HepG2 (cell line): ENCODE measurements at regions not wholly inside any gene's neighbourhood (a gene's known extent, or its start where the extent isn't known, plus 50 kb on each side); places are given as distances from the start of the nearest gene placed in this dataset.
A peak's percentile ranks its signal among the peaks of the same experiment; 100 is the strongest.

Source experiments
- EZH2 ChIP-seq: conservative IDR thresholded peaks from 2 replicates; pipeline ENCODE4 v1.6.1; 2012; ENCODE audit warnings: mild to moderate bottlenecking, low read depth, low read length, moderate library complexity
- FOSL2 ChIP-seq: sonication (generic); formaldehyde crosslinking; IDR thresholded peaks from 2 replicates; pipeline ENCODE4 v1.4.0; 2020; ENCODE audit warnings: missing genetic modification reagents
- FOXA3 ChIP-seq: IDR thresholded peaks from 2 replicates; pipeline ENCODE4 v1.6.1; 2016; ENCODE audit warnings: missing genetic modification reagents, missing compliant biosample characterization
- FOXJ3 ChIP-seq: sonication (generic); formaldehyde crosslinking; IDR thresholded peaks from 2 replicates; pipeline ENCODE4 v1.4.0; 2020; ENCODE audit warnings: missing genetic modification reagents, mild to moderate bottlenecking, borderline replicate concordance
- HOXD1 ChIP-seq: sonication (generic); formaldehyde crosslinking; IDR thresholded peaks from 2 replicates; pipeline ENCODE4 v1.5.0; 2020; ENCODE audit warnings: missing genetic modification reagents
- NFYC ChIP-seq: IDR thresholded peaks from 2 replicates; pipeline ENCODE4 v1.6.1; 2016; ENCODE audit warnings: missing genetic modification reagents, missing compliant biosample characterization
- SAP130 ChIP-seq: IDR thresholded peaks from 2 replicates; pipeline ENCODE4 v1.6.1; 2016; ENCODE audit warnings: low read depth
- TBL1XR1 ChIP-seq: fragments of 150-350 bp; IDR thresholded peaks from 2 replicates; pipeline ENCODE4 v1.6.1; 2014; ENCODE audit warnings: borderline replicate concordance, low read length; ENCODE audit not compliant: partially characterized antibody
- THAP8 ChIP-seq: sonication (generic); formaldehyde crosslinking; IDR thresholded peaks from 2 replicates; pipeline ENCODE4 v1.5.1; 2020; ENCODE audit warnings: missing genetic modification reagents, mild to moderate bottlenecking, borderline replicate concordance
- TIGD3 ChIP-seq: sonication (generic); formaldehyde crosslinking; IDR thresholded peaks from 2 replicates; pipeline ENCODE4 v1.5.1; 2020; ENCODE audit warnings: mild to moderate bottlenecking, missing genetic modification reagents, borderline replicate concordance
- ZBTB4 ChIP-seq: sonication (generic); formaldehyde crosslinking; IDR thresholded peaks from 2 replicates; pipeline ENCODE4 v1.4.0; 2020; ENCODE audit warnings: missing genetic modification reagents, mild to moderate bottlenecking, borderline replicate concordance
- ZBTB42 ChIP-seq: sonication (generic); formaldehyde crosslinking; IDR thresholded peaks from 2 replicates; pipeline ENCODE4 v1.5.0; 2020; ENCODE audit warnings: mild to moderate bottlenecking, missing genetic modification reagents
- ZFY ChIP-seq: sonication (generic); formaldehyde crosslinking; IDR thresholded peaks from 2 replicates; pipeline ENCODE4 v1.4.0; 2020; ENCODE audit warnings: missing genetic modification reagents
- ZNF224 ChIP-seq: sonication (generic); formaldehyde crosslinking; IDR thresholded peaks from 2 replicates; pipeline ENCODE4 v1.5.0; 2020; ENCODE audit warnings: mild to moderate bottlenecking, missing genetic modification reagents
- ZNF292 ChIP-seq: sonication (generic); formaldehyde crosslinking; IDR thresholded peaks from 2 replicates; pipeline ENCODE4 v1.8.1; 2022; ENCODE audit warnings: mild to moderate bottlenecking, low read depth, missing genetic modification reagents, borderline replicate concordance
- ZNF513 ChIP-seq: sonication (generic); formaldehyde crosslinking; conservative IDR thresholded peaks from 2 replicates; pipeline ENCODE4 v1.5.0; 2020; ENCODE audit warnings: missing genetic modification reagents
- ZNF557 ChIP-seq: sonication (generic); formaldehyde crosslinking; IDR thresholded peaks from 2 replicates; pipeline ENCODE4 v1.4.0; 2020; ENCODE audit warnings: missing genetic modification reagents
- TF ChIP-seq, protein P1 (sequence below): sonication (generic); formaldehyde crosslinking; IDR thresholded peaks from 2 replicates; pipeline ENCODE4 v1.5.0; 2020; ENCODE audit warnings: missing genetic modification reagents
- TF ChIP-seq, protein P2 (sequence below): sonication (generic); formaldehyde crosslinking; IDR thresholded peaks from 2 replicates; pipeline ENCODE4 v1.8.1; 2023; ENCODE audit warnings: missing genetic modification reagents, mild to moderate bottlenecking, borderline replicate concordance
- TF ChIP-seq, protein P3 (sequence below): sonication (generic); formaldehyde crosslinking; IDR thresholded peaks from 2 replicates; pipeline ENCODE4 v1.4.0; 2020; ENCODE audit warnings: missing genetic modification reagents

DNA sequence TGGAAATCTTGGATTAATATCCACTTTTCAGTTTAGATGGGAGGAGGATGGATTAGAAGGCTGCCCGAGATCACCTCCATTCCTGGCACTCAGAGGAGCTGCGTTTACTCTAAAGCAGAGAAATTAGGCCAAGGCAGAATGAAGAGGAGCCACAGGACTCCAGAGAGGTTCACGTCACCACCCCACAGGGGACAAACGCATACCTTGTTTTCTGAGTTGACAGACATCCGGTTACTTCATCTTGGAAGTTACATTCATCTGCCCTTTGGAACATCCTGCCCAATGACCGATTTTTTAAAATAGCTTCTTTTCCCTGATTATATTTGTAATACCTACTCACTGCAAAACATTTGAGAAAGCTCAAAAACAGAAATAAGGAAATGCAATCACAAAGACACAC is 220.0 kb downstream of the SOX9 start (continued):
- TF ChIP-seq, protein P1, sequence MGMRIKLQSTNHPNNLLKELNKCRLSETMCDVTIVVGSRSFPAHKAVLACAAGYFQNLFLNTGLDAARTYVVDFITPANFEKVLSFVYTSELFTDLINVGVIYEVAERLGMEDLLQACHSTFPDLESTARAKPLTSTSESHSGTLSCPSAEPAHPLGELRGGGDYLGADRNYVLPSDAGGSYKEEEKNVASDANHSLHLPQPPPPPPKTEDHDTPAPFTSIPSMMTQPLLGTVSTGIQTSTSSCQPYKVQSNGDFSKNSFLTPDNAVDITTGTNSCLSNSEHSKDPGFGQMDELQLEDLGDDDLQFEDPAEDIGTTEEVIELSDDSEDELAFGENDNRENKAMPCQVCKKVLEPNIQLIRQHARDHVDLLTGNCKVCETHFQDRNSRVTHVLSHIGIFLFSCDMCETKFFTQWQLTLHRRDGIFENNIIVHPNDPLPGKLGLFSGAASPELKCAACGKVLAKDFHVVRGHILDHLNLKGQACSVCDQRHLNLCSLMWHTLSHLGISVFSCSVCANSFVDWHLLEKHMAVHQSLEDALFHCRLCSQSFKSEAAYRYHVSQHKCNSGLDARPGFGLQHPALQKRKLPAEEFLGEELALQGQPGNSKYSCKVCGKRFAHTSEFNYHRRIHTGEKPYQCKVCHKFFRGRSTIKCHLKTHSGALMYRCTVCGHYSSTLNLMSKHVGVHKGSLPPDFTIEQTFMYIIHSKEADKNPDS = no peak
- TF ChIP-seq FOSL2 (CRISPR knock-in tag) = peak; percentile 74
- TF ChIP-seq FOXA3 = peak; percentile 72
- TF ChIP-seq ZNF224 (CRISPR knock-in tag) = no peak
- 0 out of 2 replicates have a peak, but pooled peaks have one; percentile 12 for TF ChIP-seq ZFY (CRISPR knock-in tag)
- TF ChIP-seq ZNF513 (CRISPR knock-in tag) = no peak
- TF ChIP-seq HOXD1 (CRISPR knock-in tag) = no peak
- TF ChIP-seq ZNF292 (CRISPR knock-in tag) = 0 out of 2 replicates have a peak, but pooled peaks have one; percentile 41
- TF ChIP-seq EZH2 = no peak
- no peak for TF ChIP-seq ZBTB42 (CRISPR knock-in tag)
- TF ChIP-seq THAP8 = no peak
- TF ChIP-seq TBL1XR1 = no peak
- peak; percentile 40; the same call in 1 of the 2 replicates for TF ChIP-seq SAP130 (CRISPR knock-in tag)
- TF ChIP-seq NFYC (CRISPR knock-in tag) = no peak
- no peak for TF ChIP-seq TIGD3 (CRISPR knock-in tag)
- no peak for TF ChIP-seq ZBTB4 (CRISPR knock-in tag)
- TF ChIP-seq, protein P2, sequence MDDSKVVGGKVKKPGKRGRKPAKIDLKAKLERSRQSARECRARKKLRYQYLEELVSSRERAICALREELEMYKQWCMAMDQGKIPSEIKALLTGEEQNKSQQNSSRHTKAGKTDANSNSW (CRISPR knock-in tag) = no peak
- TF ChIP-seq, protein P3, sequence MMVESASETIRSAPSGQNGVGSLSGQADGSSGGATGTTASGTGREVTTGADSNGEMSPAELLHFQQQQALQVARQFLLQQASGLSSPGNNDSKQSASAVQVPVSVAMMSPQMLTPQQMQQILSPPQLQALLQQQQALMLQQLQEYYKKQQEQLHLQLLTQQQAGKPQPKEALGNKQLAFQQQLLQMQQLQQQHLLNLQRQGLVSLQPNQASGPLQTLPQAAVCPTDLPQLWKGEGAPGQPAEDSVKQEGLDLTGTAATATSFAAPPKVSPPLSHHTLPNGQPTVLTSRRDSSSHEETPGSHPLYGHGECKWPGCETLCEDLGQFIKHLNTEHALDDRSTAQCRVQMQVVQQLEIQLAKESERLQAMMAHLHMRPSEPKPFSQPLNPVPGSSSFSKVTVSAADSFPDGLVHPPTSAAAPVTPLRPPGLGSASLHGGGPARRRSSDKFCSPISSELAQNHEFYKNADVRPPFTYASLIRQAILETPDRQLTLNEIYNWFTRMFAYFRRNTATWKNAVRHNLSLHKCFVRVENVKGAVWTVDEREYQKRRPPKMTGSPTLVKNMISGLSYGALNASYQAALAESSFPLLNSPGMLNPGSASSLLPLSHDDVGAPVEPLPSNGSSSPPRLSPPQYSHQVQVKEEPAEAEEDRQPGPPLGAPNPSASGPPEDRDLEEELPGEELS (CRISPR knock-in tag) = no peak
- no peak for TF ChIP-seq ZNF557 (CRISPR knock-in tag)
- no peak; the same call in 1 of the 2 replicates for TF ChIP-seq FOXJ3 (CRISPR knock-in tag)
